ENCODE measurements at regions not wholly inside any gene's neighbourhood (a gene's known extent, or its start where the extent isn't known, plus 50 kb on each side); places are given as distances from the start of the nearest gene placed in this dataset.
A peak's percentile ranks its signal among the peaks of the same experiment; 100 is the strongest.

DNA sequence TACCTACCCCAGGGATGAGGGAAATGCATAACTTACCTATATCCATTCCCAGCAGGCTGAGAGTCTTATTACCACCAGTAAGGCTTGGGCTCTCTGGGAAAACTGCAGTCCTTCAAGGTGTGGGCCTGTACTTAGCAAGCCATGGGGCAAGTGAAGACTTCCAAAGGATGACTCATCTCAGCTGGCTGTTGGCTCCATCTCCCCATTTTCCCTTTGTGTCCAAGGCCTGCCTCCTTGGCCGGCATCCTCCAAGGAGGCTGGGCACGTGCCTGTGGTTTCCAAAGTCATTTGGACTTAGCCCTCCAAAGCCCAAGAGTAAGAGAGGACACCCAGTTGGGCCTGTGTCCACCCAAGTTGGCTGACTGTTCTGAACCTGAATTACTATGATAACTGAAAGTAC lies 89.8 kb downstream of the TMEM100 start:
- DNase-seq: no peak

DNA sequence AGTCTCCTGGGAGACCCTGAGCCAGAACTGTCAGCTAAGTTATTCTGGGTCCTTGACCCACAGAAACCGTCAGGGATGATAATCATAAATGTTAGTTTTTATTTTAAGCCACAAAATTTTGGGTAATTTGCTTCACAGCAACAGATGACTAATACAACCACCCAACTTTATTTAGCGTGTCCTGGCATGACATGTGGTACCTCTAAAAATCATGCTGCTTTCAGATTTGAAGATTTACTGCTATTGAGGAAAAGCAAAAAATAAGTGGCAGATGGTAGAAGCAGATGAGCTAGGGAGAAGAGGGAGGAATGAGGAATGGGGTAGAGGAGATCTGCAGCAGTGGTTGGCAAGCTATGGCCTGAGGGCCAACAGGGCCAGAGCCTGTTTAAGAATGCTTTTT lies 90.4 kb downstream of the TMEM100 start:
- no peak for DNase-seq

DNA sequence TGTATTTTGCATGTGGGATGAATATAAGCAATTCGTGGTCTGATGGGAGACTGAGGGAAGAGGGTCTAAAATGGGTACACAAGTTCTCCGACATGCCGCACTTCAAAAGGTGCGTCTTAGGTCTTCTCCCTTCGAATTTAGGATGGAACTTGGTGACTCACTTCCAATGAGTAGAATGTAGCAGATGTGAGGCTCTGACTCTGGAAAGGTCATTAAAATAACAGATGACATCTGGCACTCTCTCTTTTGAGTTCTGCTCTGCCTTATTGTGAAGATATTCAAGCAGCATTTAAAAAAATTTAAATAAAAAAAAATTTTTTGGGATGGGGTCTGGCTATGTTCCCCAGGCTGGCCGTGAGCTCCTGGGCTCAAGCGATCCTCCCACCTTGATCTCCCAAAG lies 92.7 kb downstream of the TMEM100 start:
- no peak for DNase-seq

DNA sequence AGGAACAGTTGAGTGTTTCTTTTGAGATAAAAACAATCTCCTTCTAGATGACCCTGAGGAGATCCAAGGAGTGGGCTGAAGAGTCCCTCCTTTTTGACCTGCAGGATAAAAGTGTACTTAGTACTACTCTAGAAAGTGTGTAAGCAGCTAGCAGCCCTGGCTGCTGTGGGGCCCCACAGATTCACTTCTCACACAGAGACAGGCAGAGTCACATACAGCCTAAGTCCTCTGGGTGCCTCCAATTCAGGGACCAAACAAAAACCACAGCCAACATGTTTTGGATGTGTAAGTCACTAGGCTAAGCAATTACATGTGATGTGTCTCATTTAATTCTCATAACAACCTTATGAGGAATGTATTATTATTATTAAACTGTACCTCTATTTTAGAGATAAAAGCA lies 97.1 kb downstream of the TMEM100 start:
- DNase-seq: no peak

DNA sequence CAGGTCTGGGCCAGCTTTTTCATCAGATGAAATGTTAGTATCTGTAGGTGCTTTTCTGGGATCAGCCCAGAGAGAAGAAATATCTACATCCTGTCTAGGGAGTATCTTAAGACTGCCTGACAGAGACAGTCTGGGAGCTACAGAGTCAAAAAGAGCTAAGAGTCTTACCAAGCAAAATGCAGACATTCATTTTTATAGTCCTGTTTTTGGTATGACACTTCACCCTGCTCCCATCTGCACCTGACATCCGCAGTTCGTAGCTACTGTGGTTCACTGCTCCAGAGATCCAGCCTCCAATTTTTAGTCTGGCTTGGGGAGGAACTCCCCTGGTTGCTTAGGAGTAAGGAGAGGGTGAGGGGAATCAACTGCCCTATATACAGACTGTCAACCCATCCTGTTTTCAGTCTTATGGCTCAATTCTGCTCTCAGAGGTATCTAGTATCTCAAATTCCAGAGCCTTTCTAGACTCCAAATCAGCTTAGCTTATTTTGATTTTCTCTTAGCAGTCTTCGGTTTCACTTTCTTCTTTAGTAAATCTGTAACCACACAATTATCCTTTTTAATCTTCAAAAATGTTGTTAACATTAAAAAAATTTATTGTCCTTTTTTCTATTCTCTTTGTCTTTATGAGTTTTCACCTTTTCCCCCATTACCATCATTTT lies 97.8 kb downstream of the TMEM100 start:
- no peak for DNase-seq

DNA sequence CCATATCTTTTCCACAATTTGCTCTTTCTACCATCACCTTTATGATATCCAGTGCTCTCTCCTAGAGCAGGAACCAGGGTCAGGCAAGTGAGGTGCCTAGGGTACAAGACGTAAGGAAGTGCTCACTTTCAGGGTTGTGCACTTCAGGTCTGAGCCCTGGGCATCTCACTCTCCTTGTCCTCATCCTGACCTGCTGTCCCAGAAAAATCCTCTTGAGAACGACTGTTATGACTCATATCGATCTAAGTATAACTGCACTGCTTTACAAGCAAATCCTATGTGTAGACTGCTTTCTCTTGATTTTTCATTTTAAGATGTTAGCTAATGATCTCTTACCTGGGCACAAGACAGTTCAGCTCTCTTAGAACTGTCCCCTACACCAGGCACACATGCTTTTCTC lies 100.1 kb downstream of the TMEM100 start:
- no peak for DNase-seq

DNA sequence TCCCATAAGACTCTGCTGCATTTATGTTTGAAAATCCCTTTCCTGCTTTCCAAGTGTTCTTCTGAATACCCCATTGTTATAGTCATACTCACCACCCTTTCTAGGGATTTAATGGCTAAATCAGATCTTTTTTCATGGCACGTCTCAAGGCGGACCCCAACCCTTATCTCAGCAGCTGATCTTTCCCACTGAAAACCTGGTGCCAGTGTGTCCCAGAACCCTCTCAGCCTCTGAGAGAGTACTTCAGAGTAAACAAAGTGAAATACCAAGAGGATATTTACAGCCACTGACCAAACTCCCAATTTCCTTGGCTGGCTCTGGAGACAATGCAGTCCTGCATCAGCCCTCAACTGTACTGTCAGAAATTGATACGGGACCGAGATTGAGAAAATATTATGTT lies 101.7 kb downstream of the TMEM100 start:
- no peak for DNase-seq

DNA sequence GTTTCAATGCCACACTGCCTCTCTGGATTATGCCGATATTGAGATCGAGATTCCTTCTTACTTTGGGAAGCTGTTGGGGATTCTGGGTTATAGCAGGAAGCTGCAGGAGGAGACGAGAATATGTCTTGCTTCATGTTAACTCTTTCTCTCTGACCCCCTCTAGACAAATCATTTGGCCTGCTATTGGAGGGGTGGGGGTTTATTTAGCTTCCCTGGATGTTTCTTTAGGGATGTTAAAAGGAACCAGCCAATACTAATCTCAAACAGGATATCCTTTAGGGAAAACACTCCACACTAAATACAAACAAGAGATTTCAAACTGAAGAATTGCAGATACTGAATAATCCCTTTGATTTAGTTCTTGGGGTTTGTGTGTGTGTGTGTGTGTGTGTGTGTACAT lies 102.6 kb downstream of the TMEM100 start:
- no peak for DNase-seq

DNA sequence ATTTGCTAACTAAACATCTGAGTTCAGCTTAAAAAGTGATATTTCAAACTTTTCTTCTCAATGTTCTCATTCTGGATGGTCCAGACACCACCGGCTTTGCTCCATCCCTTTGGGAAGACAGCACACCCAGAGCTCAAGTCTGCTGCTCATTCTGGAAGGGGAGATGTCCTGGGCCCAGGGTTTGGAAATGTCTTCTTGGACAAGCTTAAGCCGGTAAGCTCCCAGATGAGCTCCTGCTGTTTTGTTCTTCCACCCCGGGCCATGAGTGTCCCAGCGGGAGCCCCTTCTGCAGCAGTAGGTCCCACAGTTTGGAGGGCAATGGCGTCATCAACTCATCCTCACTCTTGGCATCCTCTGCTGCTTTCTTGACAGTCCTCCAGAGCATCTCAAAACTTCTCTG lies 105.2 kb downstream of the TMEM100 start:
- no peak for DNase-seq

DNA sequence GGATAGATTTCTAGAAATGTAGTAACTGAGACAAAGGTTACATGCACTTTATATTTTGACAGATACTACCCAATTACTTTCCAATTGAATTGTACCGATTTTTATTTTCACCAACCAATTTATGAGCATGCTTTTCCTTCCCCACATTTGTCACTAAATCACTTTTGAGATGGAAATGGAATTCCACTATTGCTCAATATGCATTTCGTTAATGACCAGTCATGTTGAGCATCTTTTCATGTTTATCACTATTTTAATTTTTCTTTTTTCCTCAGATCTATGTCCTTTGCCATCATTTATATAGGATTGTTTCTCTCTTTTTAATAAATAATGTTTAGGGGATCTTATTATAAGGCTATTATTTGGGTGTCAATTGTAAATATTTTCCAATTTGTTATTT lies 102.8 kb upstream of the SMIM36 start:
- DNase-seq: no peak

DNA sequence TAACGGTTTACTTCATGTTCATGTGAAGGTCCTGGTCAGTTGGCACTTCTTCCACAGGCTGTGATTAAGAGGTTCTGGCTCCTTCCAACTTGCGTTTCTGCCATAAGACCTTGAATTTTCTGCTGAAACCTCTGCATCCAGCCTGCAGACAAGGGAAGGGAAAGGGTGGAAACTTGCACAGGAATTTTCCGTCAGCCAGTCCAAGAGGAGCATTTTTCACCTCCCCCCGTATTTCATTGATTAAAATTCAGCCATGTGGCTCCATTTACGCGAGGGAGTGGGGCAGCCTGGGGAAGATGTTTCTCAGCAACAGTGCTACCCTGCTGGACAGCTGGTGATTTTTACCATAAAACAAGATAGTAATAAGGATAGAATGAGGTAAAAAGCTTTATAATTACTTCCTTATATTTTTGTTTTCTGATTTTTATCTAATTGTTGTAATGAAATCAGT lies 101.5 kb upstream of the SMIM36 start:
- peak; percentile 57 for DNase-seq

DNA sequence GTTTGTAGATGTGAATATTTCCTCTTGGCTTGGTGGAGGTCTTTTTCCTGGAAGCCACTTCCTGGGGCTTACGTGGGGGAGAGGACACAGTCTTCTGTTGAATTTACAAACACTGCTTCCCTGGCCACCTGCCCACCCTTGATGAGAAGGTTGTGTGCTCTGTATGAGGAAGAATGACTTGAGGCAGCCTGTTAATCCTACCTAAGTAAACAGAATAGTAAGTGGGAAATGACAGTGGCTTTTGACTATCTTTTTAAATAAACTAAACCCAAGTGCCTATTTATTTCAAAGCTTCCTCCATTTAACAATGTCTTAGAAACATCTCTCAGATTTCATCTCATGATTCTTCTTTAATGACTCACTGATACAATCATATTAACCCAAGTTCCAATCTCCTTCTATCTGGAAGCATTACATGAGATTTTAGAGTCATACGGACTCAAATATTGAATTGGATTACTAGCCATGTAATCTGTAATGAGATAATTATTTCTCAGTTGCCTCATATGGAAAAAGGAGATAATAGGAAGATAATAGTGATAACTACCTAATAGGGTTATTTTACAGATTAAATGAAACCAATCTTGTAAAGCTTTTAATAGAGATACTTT lies 96.6 kb upstream of the SMIM36 start:
- DNase-seq: peak; percentile 64

DNA sequence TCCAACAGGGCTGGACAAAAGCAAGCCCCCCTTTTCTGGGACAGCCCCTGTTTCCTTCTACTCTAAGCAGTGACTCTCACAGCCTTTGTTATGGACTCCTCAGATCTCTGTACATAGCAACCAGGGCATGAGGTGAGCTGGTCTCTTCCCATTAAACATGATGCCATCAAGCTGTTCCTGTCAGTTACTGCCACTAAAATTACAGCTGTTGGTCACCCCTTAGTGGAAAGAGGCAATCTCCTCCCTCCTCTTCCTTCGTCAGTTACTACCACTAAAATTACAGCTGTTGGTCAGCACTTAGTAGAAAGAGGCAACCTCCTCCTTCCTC lies 95.2 kb upstream of the SMIM36 start:
- peak; percentile 58 for DNase-seq

DNA sequence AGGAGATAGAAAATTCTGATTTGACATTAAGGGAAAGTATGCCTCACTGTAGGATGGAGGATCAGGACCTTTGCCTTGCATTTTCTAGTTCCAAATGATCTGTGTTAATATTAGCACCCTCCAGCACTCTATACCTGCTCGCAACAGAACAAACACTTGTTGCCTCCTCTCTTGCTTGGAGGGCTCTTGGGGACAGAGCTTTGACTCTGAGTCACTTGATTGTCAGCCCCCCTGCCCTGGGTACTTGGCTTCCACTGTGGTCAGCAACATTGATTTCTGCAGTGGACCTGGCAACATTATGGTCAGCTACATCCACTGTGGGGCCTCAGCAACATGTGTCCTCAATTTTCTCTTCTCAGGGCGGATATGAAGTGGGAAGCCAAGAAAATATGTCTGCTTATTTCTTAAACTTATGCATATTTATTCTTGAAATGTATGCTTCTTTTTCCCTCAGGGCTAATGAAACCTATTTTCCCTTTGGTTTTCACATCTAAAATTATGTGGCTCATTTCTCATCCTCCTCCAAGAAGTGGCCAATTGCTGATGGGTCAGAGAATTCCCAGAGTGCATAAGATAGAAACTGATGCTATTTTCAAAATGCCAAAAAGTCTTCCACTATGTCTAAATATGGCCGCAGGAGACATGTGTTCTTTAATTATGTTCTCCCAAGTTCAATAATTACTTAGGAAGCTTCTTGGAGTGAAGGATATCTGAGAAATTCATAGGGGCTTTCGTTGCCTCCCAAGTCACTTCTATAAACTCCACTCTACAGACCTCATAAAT lies 94.6 kb upstream of the SMIM36 start:
- DNase-seq: no peak

DNA sequence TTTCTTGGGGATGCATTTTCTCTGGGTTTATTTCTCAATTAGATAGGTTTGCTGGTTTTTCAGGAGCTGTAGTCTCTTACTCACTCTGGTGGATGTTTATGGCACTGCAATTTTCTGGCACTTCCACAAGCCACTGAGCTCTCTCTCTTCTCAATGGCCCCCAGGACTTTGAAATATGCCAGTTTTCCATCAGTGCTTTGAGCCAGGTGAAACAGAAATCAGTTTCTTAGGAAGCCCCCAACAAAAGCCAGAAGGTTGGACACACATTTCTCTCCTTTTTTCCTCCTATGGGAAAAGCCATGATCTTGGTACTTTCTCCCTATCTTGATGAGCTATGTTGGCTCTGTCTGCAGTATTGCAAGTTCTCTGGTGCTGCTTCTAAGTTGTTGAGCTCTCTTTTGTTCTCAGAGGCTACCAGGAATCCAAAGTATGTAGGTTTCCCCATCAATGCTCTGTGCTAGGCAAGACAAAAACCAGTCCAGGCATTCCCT lies 90.7 kb upstream of the SMIM36 start:
- DNase-seq: no peak

DNA sequence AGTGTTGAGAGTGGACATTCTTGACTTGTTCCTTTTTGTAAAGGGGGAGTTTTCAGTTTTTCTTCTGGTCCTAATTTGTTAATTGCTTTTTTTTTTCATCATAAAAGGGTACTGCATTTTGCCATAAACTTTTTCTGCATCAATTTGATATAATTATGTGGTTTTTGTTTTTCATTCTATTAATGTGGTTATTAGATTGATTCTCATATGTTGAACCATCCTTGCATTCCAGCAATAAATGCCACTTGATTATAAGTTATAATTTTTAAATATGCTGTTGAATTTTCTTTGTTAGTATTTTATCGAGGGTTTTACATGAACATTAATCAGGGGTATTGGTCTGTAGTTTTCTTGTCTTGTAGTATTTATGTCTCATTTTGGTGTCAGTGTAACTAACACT lies 87.2 kb upstream of the SMIM36 start:
- no peak for DNase-seq

DNA sequence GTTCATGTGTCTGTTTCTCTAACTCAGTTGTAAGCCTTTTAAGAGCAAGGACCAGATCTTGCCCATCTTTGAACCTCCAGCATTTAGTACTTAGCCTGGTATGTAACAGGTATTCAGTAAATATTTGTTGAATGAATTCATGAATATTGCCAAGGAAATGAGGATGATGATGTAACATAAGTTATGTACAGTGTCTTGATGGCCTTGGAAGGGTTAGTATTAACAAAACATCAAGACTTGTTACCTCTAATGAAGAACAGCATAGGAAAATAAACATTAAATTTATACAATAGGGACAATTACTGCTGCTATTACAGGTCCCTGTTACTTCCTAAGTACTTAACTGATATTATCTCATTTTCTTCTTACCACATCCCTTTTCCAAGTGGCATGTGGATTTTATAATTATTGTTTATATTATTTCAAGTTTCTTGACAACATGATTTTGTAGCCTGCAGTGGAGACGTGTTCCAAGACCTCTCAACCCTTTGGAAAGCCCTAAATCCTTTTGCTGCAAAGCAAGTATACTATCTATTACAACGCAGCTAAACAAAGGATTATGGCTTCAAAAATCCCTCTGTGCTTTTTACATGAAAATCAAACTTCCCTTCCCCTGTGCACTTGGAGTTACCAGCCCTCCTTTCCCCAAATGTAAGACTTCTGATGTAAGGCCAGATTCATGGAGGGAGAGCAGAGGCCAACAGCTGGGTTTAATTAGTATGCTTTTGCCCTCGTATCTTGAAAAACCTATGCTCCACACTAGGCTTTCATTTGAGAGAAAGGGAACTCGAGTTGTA lies 77.4 kb upstream of the SMIM36 start:
- DNase-seq: no peak

DNA sequence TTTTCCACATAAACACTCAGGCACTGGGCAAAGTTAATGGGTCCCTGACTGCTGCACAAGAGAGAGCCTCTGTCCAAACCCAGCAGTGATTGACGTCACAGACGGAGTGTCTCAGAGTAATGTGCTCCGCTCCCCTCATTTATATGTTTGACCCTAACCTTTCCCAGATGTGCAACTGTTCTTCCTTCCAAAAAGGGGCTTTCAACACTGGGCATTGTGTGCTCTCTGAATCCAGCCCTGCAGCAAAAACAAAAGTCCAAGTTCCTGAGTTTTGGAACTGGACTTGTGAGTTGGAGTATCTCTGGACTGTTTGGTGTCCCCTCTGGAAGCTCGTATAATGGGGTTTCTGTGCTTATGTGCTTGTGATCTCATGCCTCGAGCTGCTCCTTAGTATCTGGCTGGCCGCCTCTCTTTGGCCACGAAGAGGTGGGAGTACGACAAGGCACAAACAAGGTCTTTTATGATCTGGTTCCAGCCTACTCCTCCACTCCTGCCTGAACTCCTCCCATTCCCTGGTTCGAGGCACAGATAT lies 76.4 kb upstream of the SMIM36 start:
- DNase-seq: peak; percentile 85

DNA sequence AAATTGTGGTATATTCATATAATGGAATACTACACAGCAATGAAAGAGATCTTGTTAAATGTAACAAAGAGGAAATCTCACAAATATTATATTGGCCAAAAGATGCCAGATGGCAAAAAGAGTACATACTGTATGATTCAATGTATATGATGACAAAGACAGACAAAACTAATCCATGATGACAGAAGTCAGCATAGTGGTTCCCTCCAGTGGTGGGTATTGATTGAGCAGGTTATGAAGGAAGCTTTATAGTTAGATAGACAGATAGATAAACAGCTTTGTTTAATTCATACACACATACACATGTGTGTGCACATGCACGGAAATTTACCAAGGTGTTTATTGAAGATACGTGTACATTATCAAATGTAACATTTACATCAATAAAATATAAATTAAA lies 74.4 kb upstream of the SMIM36 start:
- DNase-seq: no peak

DNA sequence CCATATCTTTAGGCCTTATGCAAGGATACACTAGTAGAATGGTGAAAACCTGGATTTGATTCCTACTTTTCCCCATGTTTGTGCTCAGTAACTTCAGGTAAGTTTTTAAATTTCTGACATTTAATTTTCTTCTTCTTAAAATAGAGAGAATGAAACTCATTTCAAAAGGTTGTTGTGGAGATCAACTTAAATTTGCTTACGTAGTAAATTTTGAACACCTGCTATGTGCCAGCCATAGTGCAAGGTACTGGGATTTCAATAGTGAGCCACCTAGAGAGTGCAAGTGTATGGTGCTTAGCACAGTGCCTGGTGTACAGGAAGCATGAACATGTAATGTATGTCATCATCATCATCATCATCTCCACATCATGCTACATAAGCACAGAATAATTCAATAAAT lies 73.6 kb upstream of the SMIM36 start:
- DNase-seq: no peak

DNA sequence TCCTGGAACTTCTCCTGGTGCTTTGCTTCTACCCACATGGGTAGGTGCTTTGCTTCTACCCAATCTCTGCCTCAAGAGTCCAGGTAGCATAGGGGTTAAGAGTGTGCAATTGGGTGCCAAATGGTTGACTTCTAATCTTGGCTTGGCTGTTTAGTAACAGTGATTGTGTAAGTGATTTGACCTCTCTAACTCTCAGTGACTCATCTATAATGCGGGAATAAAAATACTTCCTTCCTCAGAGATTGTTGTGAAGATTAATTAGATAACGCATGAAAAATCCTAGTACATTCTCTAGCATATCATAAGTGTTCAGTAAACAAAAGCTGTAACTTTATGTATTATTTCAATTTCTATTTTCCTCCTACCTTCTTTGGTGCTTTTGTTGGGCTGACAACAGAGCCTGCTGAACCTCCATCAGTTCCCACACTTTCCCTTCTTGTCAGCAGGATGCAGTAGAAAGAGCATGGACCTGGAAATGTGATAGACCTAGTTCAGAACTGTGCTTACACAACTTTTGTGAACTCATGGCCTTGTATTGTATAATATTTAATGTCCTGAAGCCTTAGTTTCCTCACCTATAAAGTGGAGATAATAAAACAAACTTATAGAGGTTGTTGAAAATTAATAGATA lies 72.9 kb upstream of the SMIM36 start:
- no peak for DNase-seq

DNA sequence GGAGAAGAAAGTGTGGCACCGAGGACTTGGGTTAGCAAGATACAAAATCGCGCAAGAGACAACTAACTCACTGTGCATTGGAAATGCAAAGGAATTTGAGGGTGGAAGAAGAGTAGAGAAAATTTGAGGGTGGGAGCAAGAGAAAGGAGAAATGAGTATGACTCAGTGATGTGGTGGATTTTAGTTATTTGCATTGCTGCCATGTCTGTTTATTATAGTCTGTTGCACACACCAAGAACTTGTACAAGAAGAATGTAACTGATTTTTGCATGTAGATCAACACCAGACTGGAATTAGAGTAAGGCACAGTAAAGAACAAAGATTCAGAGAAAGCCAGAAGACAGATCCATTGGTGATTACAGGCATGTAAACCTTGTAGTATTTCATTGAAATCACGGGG lies 71.6 kb upstream of the SMIM36 start:
- DNase-seq: no peak
